ENCODE measurements at regions not wholly inside any gene's neighbourhood (a gene's known extent, or its start where the extent isn't known, plus 50 kb on each side); places are given as distances from the start of the nearest gene placed in this dataset.

- H3K36me3 ChIP-seq (ENCODE audit: insufficient read depth, low read length), result no peaks in the 10 kb centered on the region
- H3K4me1 ChIP-seq (ENCODE audit: insufficient read depth, low read length), result no peaks in the 10 kb centered on the region
- no peak overlapping the region for H3K9ac ChIP-seq (ENCODE audit: low read depth, low read length)
- no peak overlapping the region for H3K4me2 ChIP-seq (ENCODE audit: insufficient read depth, low read length)
- TF ChIP-seq CTCF (IDR thresholded peaks at IDR 0.05; ENCODE audit: borderline replicate concordance, extremely low read depth, low read length, poor library complexity, severe bottlenecking), result no peak
- no peak for TF ChIP-seq EZH2 (IDR thresholded peaks at IDR 0.05; ENCODE audit: borderline replicate concordance, low read depth, low read length, severe bottlenecking)
- DNase-seq, result no peak
- no peak overlapping the region for H3K4me3 ChIP-seq (ENCODE audit: low read depth in 1 of 2, low read length in 2 of 2)
- ATAC-seq (ENCODE audit: insufficient read depth, low read depth), result no peak
- no peaks in the 10 kb centered on the region for H3K79me2 ChIP-seq (ENCODE audit: insufficient read depth, low read length)
- no peaks in the 10 kb centered on the region for H3K9me3 ChIP-seq (ENCODE audit: insufficient read depth, low read length, severe bottlenecking)
- H3K27ac ChIP-seq (ENCODE audit: low read length), result no peak overlapping the region
- H3K27me3 ChIP-seq (ENCODE audit: insufficient read depth, low read length, poor library complexity), result no peaks in the 10 kb centered on the region
- H2AFZ ChIP-seq (ENCODE audit: low read depth, low read length), result no peak overlapping the region
- H4K20me1 ChIP-seq (ENCODE audit: insufficient read depth, low read length), result no peaks in the 10 kb centered on the region
Measured at GRCh38 chr1:4216231-4216630, 316.2 kb upstream of the C1orf174 start.

- Histone ChIP-seq H3K36me3 (ENCODE audit: insufficient read depth, low read length) (no peaks in the 10 kb centered on the region), H3K27ac (ENCODE audit: low read length) (no peak overlapping the region), H3K79me2 (ENCODE audit: insufficient read depth, low read length) (no peaks in the 10 kb centered on the region), H2AFZ (ENCODE audit: low read depth, low read length) (no peak overlapping the region), H3K4me2 (ENCODE audit: insufficient read depth, low read length) (no peak overlapping the region), H4K20me1 (ENCODE audit: insufficient read depth, low read length) (no peaks in the 10 kb centered on the region), H3K9me3 (ENCODE audit: insufficient read depth, low read length, severe bottlenecking) (no peaks in the 10 kb centered on the region), H3K4me3 (ENCODE audit: low read depth in 1 of 2, low read length in 2 of 2) (no peak overlapping the region), H3K27me3 (ENCODE audit: insufficient read depth, low read length, poor library complexity) (no peaks in the 10 kb centered on the region), H3K9ac (ENCODE audit: low read depth, low read length) (no peak overlapping the region), H3K4me1 (ENCODE audit: insufficient read depth, low read length) (no peaks in the 10 kb centered on the region)
- ATAC-seq (ENCODE audit: insufficient read depth, low read depth) (no peak), DNase-seq (no peak)
- TF ChIP-seq CTCF (IDR thresholded peaks at IDR 0.05; ENCODE audit: borderline replicate concordance, extremely low read depth, low read length, poor library complexity, severe bottlenecking) (no peak), EZH2 (IDR thresholded peaks at IDR 0.05; ENCODE audit: borderline replicate concordance, low read depth, low read length, severe bottlenecking) (no peak)
Measured at GRCh38 chr1:4218619-4219018, 318.5 kb upstream of the C1orf174 start.

GRCh38 chr1:4219111-4219510 is 319.0 kb upstream of the C1orf174 start:
- no peak overlapping the region for H3K27ac ChIP-seq (ENCODE audit: low read length)
- TF ChIP-seq EZH2 (IDR thresholded peaks at IDR 0.05; ENCODE audit: borderline replicate concordance, low read depth, low read length, severe bottlenecking), result no peak
- TF ChIP-seq CTCF (IDR thresholded peaks at IDR 0.05; ENCODE audit: borderline replicate concordance, extremely low read depth, low read length, poor library complexity, severe bottlenecking), result no peak
- no peak for ATAC-seq (ENCODE audit: insufficient read depth, low read depth)
- H3K79me2 ChIP-seq (ENCODE audit: insufficient read depth, low read length), result no peaks in the 10 kb centered on the region
- no peaks in the 10 kb centered on the region for H3K9me3 ChIP-seq (ENCODE audit: insufficient read depth, low read length, severe bottlenecking)
- H2AFZ ChIP-seq (ENCODE audit: low read depth, low read length), result no peak overlapping the region
- no peaks in the 10 kb centered on the region for H4K20me1 ChIP-seq (ENCODE audit: insufficient read depth, low read length)
- no peaks in the 10 kb centered on the region for H3K27me3 ChIP-seq (ENCODE audit: insufficient read depth, low read length, poor library complexity)
- no peak overlapping the region for H3K4me3 ChIP-seq (ENCODE audit: low read depth in 1 of 2, low read length in 2 of 2)
- no peak for DNase-seq
- H3K4me1 ChIP-seq (ENCODE audit: insufficient read depth, low read length), result no peaks in the 10 kb centered on the region
- H3K4me2 ChIP-seq (ENCODE audit: insufficient read depth, low read length), result no peak overlapping the region
- no peaks in the 10 kb centered on the region for H3K36me3 ChIP-seq (ENCODE audit: insufficient read depth, low read length)
- H3K9ac ChIP-seq (ENCODE audit: low read depth, low read length), result no peak overlapping the region

DNA sequence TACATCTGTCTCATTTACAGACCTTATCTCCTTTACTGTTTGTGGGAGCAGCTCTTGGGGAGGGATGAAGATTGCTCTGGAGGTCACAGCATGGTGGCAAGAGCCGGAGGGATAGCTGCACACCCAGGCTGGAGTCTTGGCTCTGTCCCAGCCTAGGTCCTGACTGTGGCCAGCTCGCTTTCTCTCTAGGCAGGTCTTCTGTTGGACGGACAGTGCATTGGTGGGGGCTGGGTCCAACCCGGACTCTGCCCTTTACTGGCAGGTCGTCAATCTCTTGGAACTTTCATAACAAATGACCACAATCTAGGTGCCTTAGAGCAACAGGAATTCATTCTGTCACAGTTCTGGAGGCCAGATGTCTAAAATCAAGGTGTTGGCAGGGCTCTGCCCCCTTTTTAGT is 319.8 kb upstream of the C1orf174 start:
- no peak overlapping the region for H3K9ac ChIP-seq (ENCODE audit: low read depth, low read length)
- ATAC-seq (ENCODE audit: insufficient read depth, low read depth) (no peak), DNase-seq (no peak)
- no peak overlapping the region for H2AFZ ChIP-seq (ENCODE audit: low read depth, low read length)
- TF ChIP-seq EZH2 (IDR thresholded peaks at IDR 0.05; ENCODE audit: borderline replicate concordance, low read depth, low read length, severe bottlenecking) (no peak), CTCF (IDR thresholded peaks at IDR 0.05; ENCODE audit: borderline replicate concordance, extremely low read depth, low read length, poor library complexity, severe bottlenecking) (no peak)
- H4K20me1 ChIP-seq (ENCODE audit: insufficient read depth, low read length), result no peaks in the 10 kb centered on the region
- H3K4me3 ChIP-seq (ENCODE audit: low read depth in 1 of 2, low read length in 2 of 2), result no peak overlapping the region
- no peaks in the 10 kb centered on the region for H3K4me1 ChIP-seq (ENCODE audit: insufficient read depth, low read length)
- H3K27ac ChIP-seq (ENCODE audit: low read length), result no peak overlapping the region
- no peaks in the 10 kb centered on the region for H3K9me3 ChIP-seq (ENCODE audit: insufficient read depth, low read length, severe bottlenecking)
- H3K4me2 ChIP-seq (ENCODE audit: insufficient read depth, low read length), result no peak overlapping the region
- no peaks in the 10 kb centered on the region for H3K27me3 ChIP-seq (ENCODE audit: insufficient read depth, low read length, poor library complexity)
- H3K79me2 ChIP-seq (ENCODE audit: insufficient read depth, low read length), result no peaks in the 10 kb centered on the region
- no peaks in the 10 kb centered on the region for H3K36me3 ChIP-seq (ENCODE audit: insufficient read depth, low read length)

All from DND-41 (cell line).